NB4 (cell line): ENCODE measurements at regions not wholly inside any gene's neighbourhood (a gene's known extent, or its start where the extent isn't known, plus 50 kb on each side); places are given as distances from the start of the nearest gene placed in this dataset.

Experiments
- MAX ChIP-seq: IDR thresholded peaks from 2 replicates; pipeline ENCODE4 v1.6.1; 2011; ENCODE audit warnings: low read depth, low read length
- MYC ChIP-seq: IDR thresholded peaks from 2 replicates; pipeline ENCODE4 v1.6.1; 2011; ENCODE audit warnings: low read depth, low read length
- POLR2A ChIP-seq: IDR thresholded peaks from 2 replicates; pipeline ENCODE4 v1.6.1; 2011; ENCODE audit warnings: mild to moderate bottlenecking; ENCODE audit not compliant: insufficient read length; ENCODE audit errors: extremely low read depth
- TF ChIP-seq, protein P1 (sequence below): IDR thresholded peaks from one replicate; pipeline ENCODE4 v1.5.1; 2012; ENCODE audit warnings: low read depth, low read length

GRCh38 chr13:55682776-55683175, 1457.9 kb upstream of the PRR20A start:
- TF ChIP-seq, protein P1, sequence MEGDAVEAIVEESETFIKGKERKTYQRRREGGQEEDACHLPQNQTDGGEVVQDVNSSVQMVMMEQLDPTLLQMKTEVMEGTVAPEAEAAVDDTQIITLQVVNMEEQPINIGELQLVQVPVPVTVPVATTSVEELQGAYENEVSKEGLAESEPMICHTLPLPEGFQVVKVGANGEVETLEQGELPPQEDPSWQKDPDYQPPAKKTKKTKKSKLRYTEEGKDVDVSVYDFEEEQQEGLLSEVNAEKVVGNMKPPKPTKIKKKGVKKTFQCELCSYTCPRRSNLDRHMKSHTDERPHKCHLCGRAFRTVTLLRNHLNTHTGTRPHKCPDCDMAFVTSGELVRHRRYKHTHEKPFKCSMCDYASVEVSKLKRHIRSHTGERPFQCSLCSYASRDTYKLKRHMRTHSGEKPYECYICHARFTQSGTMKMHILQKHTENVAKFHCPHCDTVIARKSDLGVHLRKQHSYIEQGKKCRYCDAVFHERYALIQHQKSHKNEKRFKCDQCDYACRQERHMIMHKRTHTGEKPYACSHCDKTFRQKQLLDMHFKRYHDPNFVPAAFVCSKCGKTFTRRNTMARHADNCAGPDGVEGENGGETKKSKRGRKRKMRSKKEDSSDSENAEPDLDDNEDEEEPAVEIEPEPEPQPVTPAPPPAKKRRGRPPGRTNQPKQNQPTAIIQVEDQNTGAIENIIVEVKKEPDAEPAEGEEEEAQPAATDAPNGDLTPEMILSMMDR = no peak
- no peak for TF ChIP-seq POLR2A
- no peak for TF ChIP-seq MAX
- TF ChIP-seq MYC = no peak
